A673 (cell line): ENCODE measurements at regions not wholly inside any gene's neighbourhood (a gene's known extent, or its start where the extent isn't known, plus 50 kb on each side); places are given as distances from the start of the nearest gene placed in this dataset.

Source experiments
- CTCF ChIP-seq: fragments of 300-800, 200-600 bp; sonication (generic); conservative IDR thresholded peaks from 2 replicates; pipeline ENCODE4 v1.5.1; 2017; ENCODE audit warnings: low read depth, mild to moderate bottlenecking, antibody characterized with exemption, low read length, moderate library complexity, mixed read lengths
- EZH2 ChIP-seq: fragments of 200-600 bp; sonication (generic); IDR thresholded peaks from 2 replicates; pipeline ENCODE4 v1.6.1; 2017; ENCODE audit warnings: borderline replicate concordance, low read depth, mild to moderate bottlenecking, mixed read lengths, antibody characterized with exemption, low read length; ENCODE audit not compliant: poor library complexity, severe bottlenecking

GRCh38 chr6:22073516-22074198 lies 223.2 kb downstream of the PRL start:
- TF ChIP-seq EZH2, result no peak
- TF ChIP-seq CTCF, result no peak
